CD14-positive monocyte (primary cell): ENCODE measurements at regions not wholly inside any gene's neighbourhood (a gene's known extent, or its start where the extent isn't known, plus 50 kb on each side); places are given as distances from the start of the nearest gene placed in this dataset.

Source experiments
- DNase-seq, 3 donors: peaks; one replicate each; pipeline ENCODE4 v3.0.0-alpha.2; 2011 to 2022
- H2AFZ ChIP-seq: 2 replicates; pipeline ENCODE4 v1.6.0; 2012; ENCODE audit warnings: mild to moderate bottlenecking, low read depth, low read length, inconsistent platforms; ENCODE audit not compliant: insufficient read depth, poor library complexity, severe bottlenecking
- H3K27ac ChIP-seq, 2 donors: 1 replicate in 1 of 2; 2 replicates in 1 of 2; pipeline ENCODE4 v1.5.1; 2012 to 2013; ENCODE audit warnings: low read length in 2 of 2, control low read depth in 1 of 2, inconsistent platforms in 1 of 2, low read depth in 1 of 2, mild to moderate bottlenecking in 1 of 2
- H3K27me3 ChIP-seq, 2 donors: one replicate each; pipeline versions ENCODE4 v1.6.0 to v1.6.1; 2011 to 2013; ENCODE audit warnings: low read length in 2 of 2; ENCODE audit not compliant: control insufficient read depth in 2 of 2, insufficient read depth in 2 of 2
- H3K36me3 ChIP-seq, 2 donors: replicated peaks in 1 of 2; 1 replicate in 1 of 2; 2 replicates in 1 of 2; pipeline versions ENCODE4 v1.5.1 to v1.6.1; 2012 to 2013; ENCODE audit warnings: low read length in 2 of 2, control low read depth in 1 of 2, inconsistent platforms in 1 of 2, mild to moderate bottlenecking in 1 of 2; ENCODE audit not compliant: insufficient read depth in 2 of 2, control insufficient read depth in 1 of 2
- H3K4me1 ChIP-seq, 2 donors: 1 replicate in 1 of 2; 2 replicates in 1 of 2; pipeline versions ENCODE4 v1.5.1 to v1.6.1; 2012 to 2013; ENCODE audit warnings: low read length in 2 of 2, control low read depth in 1 of 2, inconsistent platforms in 1 of 2, mild to moderate bottlenecking in 1 of 2, moderate library complexity in 1 of 2; ENCODE audit not compliant: insufficient read depth in 2 of 2, control insufficient read depth in 1 of 2
- H3K4me2 ChIP-seq: replicated peaks from 2 replicates; pipeline ENCODE3; 2012; ENCODE audit warnings: low read length, moderate library complexity, mild to moderate bottlenecking; ENCODE audit not compliant: poor library complexity, severe bottlenecking; ENCODE audit errors: extremely low read depth
- H3K4me3 ChIP-seq, 3 experiments: fragments of 200-600 bp in 1 of 3; sonication (generic) in 1 of 3; replicated peaks in 1 of 3; 1 replicate in 2 of 3; 2 replicates in 1 of 3; pipeline ENCODE4 v1.5.1; 2011 to 2013; ENCODE audit warnings: low read length in 3 of 3, mild to moderate bottlenecking in 3 of 3, control low read depth in 2 of 3, low read depth in 2 of 3, inconsistent platforms in 1 of 3, moderate library complexity in 1 of 3
- H3K79me2 ChIP-seq: 2 replicates; pipeline ENCODE4 v1.6.0; 2012; ENCODE audit warnings: mild to moderate bottlenecking, control low read depth, inconsistent platforms, low read length, moderate library complexity; ENCODE audit not compliant: insufficient read depth
- H3K9ac ChIP-seq: 2 replicates; pipeline ENCODE4 v1.6.0; 2017; ENCODE audit warnings: low read length, mild to moderate bottlenecking; ENCODE audit not compliant: insufficient read depth, poor library complexity, severe bottlenecking
- H3K9me3 ChIP-seq, 2 donors: replicated peaks in 1 of 2; 1 replicate in 1 of 2; 2 replicates in 1 of 2; pipeline versions ENCODE4 v1.5.1 to v1.6.1; 2012 to 2013; ENCODE audit warnings: low read length in 2 of 2, control low read depth in 1 of 2; ENCODE audit not compliant: control insufficient read depth in 1 of 2, insufficient read depth in 1 of 2
- H4K20me1 ChIP-seq: 2 replicates; pipeline ENCODE4 v1.6.0; 2012; ENCODE audit warnings: mild to moderate bottlenecking, low read length, control low read depth, moderate library complexity; ENCODE audit not compliant: insufficient read depth
- H3K27ac Mint-ChIP-seq, 7 donors: one replicate each; pipeline ENCODE4 v1.8.0; 2020; ENCODE audit warnings: mild to moderate bottlenecking in 7 of 7, mixed read lengths in 7 of 7, moderate library complexity in 6 of 7, inconsistent platforms in 2 of 7
- H3K27me3 Mint-ChIP-seq, 3 donors: one replicate each; pipeline ENCODE4 v1.8.0; 2021 to 2022; ENCODE audit warnings: low read depth in 3 of 3, mild to moderate bottlenecking in 3 of 3, mixed read lengths in 3 of 3, moderate library complexity in 3 of 3, inconsistent platforms in 1 of 3
- H3K36me3 Mint-ChIP-seq, 2 donors: one replicate each; pipeline ENCODE4 v1.8.0; 2020; ENCODE audit warnings: mixed read lengths in 2 of 2, inconsistent platforms in 1 of 2, mild to moderate bottlenecking in 1 of 2
- H3K4me1 Mint-ChIP-seq: one replicate; pipeline ENCODE4 v1.8.0; 2020; ENCODE audit warnings: mild to moderate bottlenecking, mixed read lengths
- H3K4me3 Mint-ChIP-seq, 2 donors: one replicate each; pipeline ENCODE4 v1.8.0; 2020; ENCODE audit warnings: mild to moderate bottlenecking in 2 of 2, mixed read lengths in 2 of 2, moderate library complexity in 1 of 2
- H3K9me3 Mint-ChIP-seq, 7 donors: one replicate each; pipeline ENCODE4 v1.8.0; 2020 to 2022; ENCODE audit warnings: mixed read lengths in 7 of 7, mild to moderate bottlenecking in 6 of 7, moderate library complexity in 6 of 7, inconsistent platforms in 2 of 7
- WGBS: methylation state at CpG from one replicate; pipeline ENCODE4 v1.1.5; 2013; ENCODE audit warnings: missing lambda C conversion rate; ENCODE audit not compliant: insufficient coverage; 5-methylcytosine and 5-hydroxymethylcytosine counted together
- intact Hi-C, 2 donors: fragments of 100-400 bp; cut with micrococcal nuclease; formaldehyde crosslinking; loops; one replicate each; pipeline versions ENCODE4 v1.15.0 to v1.15.1; 2023
- TF ChIP-seq, protein P1 (sequence below): fragments of 200-600 bp; IDR thresholded peaks from one replicate; pipeline ENCODE4 v1.8.0; 2022; ENCODE audit warnings: antibody characterized with exemption, mild to moderate bottlenecking

GRCh38 chr11:50088231-50088630, 55.6 kb downstream of the OR4C45 start:
- Mint-ChIP-seq H3K4me1 (no peaks in the 10 kb centered on the region), H3K36me3 (no peaks in the 10 kb centered on the region), H3K4me3 (no peak overlapping the region), H3K9me3 (peaks cover 9 to 53% (median 22%) of the 10 kb centered on the region in 7 donors), H3K27me3 (peaks cover 0 to 2% (median 0%) of the 10 kb centered on the region in 3 donors), H3K27ac (no peak overlapping the region)
- no peaks in the 10 kb centered on the region for H3K36me3 ChIP-seq
- no peak overlapping the region for H3K4me2 ChIP-seq
- intact Hi-C loops = no loop called here
- TF ChIP-seq, protein P1, sequence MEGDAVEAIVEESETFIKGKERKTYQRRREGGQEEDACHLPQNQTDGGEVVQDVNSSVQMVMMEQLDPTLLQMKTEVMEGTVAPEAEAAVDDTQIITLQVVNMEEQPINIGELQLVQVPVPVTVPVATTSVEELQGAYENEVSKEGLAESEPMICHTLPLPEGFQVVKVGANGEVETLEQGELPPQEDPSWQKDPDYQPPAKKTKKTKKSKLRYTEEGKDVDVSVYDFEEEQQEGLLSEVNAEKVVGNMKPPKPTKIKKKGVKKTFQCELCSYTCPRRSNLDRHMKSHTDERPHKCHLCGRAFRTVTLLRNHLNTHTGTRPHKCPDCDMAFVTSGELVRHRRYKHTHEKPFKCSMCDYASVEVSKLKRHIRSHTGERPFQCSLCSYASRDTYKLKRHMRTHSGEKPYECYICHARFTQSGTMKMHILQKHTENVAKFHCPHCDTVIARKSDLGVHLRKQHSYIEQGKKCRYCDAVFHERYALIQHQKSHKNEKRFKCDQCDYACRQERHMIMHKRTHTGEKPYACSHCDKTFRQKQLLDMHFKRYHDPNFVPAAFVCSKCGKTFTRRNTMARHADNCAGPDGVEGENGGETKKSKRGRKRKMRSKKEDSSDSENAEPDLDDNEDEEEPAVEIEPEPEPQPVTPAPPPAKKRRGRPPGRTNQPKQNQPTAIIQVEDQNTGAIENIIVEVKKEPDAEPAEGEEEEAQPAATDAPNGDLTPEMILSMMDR = no peak
- no peaks in the 10 kb centered on the region for H3K79me2 ChIP-seq
- 92% methylated on average over 2 of the region's 2 CpGs for WGBS
- peaks cover 29 to 38% of the 10 kb centered on the region in 2 donors for H3K9me3 ChIP-seq
- H3K4me1 ChIP-seq = no peaks in the 10 kb centered on the region
- H3K4me3 ChIP-seq = no peak overlapping the region
- H3K27ac ChIP-seq = no peak overlapping the region
- H4K20me1 ChIP-seq = no peaks in the 10 kb centered on the region
- H3K9ac ChIP-seq = no peak overlapping the region
- no peak overlapping the region for H2AFZ ChIP-seq
- no peak for DNase-seq
- no peaks in the 10 kb centered on the region for H3K27me3 ChIP-seq

DNA sequence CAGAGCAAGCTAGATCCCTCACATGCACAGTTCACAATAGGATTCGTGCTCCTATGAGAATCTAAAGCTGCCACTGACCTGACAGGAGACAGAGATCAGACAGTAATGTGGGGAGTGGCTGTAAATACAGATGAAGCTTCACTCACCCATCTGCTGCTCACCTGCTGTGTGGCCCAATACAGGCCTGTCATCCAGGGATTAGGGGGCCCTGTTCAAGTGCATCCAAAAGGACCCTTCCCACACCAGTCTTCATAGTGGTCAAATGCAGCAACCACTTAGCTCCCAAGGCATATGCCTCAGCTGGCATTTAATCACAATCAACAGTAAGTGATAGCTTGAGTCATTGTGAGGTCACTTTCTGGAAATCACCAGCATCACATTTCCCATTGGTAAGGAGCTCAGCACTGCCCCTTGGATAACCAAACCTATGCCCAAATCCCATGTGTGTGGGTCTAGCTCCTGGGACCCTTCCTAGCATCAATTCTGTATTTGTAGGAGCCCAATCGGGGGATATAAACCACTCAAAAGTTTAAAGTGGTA, 65.6 kb downstream of the OR4C45 start:
- no peak overlapping the region for H3K4me2 ChIP-seq
- Mint-ChIP-seq H3K9me3 (peaks cover 7 to 23% (median 15%) of the 10 kb centered on the region in 7 donors), H3K27me3 (peaks cover 0 to 2% (median 0%) of the 10 kb centered on the region in 3 donors), H3K36me3 (no peaks in the 10 kb centered on the region), H3K27ac (no peak overlapping the region), H3K4me1 (no peaks in the 10 kb centered on the region), H3K4me3 (no peak overlapping the region)
- H3K36me3 ChIP-seq = no peaks in the 10 kb centered on the region
- DNase-seq = no peak
- TF ChIP-seq, protein P1 = no peak
- H3K9ac ChIP-seq = no peak overlapping the region
- no peaks in the 10 kb centered on the region for H3K27me3 ChIP-seq
- no peaks in the 10 kb centered on the region for H3K79me2 ChIP-seq
- H3K9me3 ChIP-seq = peaks cover 12 to 29% of the 10 kb centered on the region in 2 donors
- intact Hi-C loops = no loop called here
- H2AFZ ChIP-seq = no peak overlapping the region
- no peaks in the 10 kb centered on the region for H3K4me1 ChIP-seq
- H3K27ac ChIP-seq = no peak overlapping the region
- no peak overlapping the region for H3K4me3 ChIP-seq
- WGBS = no CpG with 5 or more reads among the region's 2 CpGs
- no peaks in the 10 kb centered on the region for H4K20me1 ChIP-seq
